HS-27A (cell line): ENCODE measurements at regions not wholly inside any gene's neighbourhood (a gene's known extent, or its start where the extent isn't known, plus 50 kb on each side); places are given as distances from the start of the nearest gene placed in this dataset.
A peak's percentile ranks its signal among the peaks of the same experiment; 100 is the strongest.

Experiments
- DNase-seq: peaks from one replicate; pipeline ENCODE4 v3.0.0-alpha.2; 2012; ENCODE audit warnings: low read depth, missing footprints

GRCh38 chr5:148913493-148913892, 87.1 kb downstream of the ADRB2 start:
- DNase-seq: no peak

DNA sequence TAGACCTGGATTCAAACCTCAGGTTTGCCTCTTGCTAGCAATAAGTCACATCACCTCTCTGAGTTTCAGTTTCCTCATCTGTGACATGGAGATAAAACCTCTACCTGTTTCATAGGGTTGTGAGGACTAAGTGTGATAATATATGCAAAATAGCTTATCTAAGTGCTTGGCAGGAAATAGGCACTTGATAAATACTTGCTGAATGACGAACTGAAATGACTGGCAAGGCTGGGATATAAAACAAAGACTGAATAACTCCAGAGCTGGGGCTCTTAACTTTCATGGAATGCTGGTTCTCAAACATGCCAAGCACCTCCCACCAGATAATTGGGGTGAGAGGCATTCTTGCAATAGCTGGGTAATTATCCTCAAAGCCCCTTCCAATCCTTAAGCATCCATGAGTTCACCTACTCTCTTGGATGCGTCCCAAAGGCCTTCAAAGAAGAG, 87.6 kb downstream of the ADRB2 start:
- DNase-seq: peak; percentile 93

GRCh38 chr5:148915224-148915817, 88.9 kb downstream of the ADRB2 start:
- no peak for DNase-seq

- no peak for DNase-seq
Observed at GRCh38 chr5:148920646-148921288, 94.4 kb downstream of the ADRB2 start.

GRCh38 chr5:148921350-148921749, 94.9 kb downstream of the ADRB2 start:
- DNase-seq: no peak

DNA sequence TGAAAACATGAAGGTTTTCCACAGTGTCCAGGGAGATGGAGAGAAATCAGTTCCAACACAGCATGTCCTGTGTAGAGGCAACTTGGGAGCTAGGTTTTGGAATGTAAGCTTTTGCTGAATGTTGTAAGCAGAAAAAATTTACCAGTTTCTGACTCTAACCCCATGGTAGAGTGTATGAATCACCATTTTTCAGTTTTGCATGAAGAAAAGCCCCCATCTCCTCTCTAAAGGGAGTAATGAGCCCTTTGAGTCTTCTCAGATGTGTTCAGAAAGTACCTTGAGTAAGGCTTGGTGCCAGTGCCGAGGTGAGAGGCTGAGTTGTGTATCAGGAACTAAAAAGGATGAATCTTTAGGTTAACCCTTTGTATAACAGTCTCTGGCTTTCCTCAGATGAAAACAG, 96.2 kb downstream of the ADRB2 start:
- no peak for DNase-seq

DNA sequence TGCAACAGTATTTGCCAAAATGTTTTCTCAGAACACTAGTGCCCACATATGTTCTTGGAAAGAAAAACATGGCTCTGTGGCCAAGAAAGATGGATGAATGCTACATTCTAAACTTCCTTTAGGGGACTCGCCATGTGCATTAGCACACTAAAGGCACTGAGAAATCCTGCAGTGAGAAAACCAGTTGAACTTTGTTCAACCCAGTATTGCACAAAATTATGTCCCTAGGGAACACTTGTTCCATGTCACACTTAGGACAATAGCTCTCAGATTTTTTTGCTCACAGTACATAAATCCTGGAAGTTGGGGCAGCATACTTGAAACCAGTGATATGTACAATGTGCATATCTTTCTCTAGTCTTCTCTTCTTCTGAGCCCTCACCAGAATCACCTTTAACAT, 96.6 kb downstream of the ADRB2 start:
- no peak for DNase-seq

DNA sequence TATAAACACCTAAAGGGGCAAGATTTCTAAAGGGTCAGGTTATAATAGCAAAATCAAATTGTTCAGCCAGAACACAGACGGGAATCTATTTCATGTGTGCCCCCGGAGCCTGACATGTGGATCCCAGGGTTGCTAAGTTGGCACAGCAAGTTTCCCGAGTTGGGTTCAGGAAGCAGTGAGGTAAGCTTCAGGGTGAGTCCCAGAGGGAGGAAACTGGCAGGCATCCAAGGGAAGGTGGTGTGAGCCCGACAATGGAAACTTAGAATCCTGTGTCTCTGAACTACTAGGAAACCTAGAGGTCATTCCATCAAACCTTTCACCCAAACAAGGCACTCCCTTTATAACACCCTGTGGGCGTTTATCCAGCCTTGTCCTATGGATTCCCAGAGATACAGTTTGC, 98.4 kb downstream of the ADRB2 start:
- DNase-seq: no peak

GRCh38 chr5:148926207-148926606, 99.8 kb downstream of the ADRB2 start:
- DNase-seq: no peak

GRCh38 chr5:148927307-148927946, 101.0 kb downstream of the ADRB2 start:
- DNase-seq: no peak

DNA sequence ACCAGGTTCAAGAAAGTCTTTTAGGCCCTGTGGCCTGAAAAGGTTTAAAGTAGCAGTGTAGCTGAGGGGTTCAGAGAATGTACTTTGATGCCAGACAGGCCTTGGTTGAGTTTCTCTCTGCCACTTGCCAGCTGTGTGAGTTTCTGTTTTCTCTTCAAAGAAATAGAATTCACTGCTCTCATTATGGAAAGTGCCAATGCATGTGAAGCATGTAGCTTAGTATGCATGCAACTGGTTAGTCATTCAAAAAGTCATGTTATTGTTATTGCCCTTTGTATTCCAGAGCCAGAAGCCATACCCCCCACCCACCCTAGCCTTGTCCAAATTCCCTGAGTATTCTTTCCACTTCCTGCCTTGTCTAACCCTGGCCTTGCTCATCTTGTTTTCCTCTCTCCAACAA, 101.7 kb downstream of the ADRB2 start:
- DNase-seq: no peak

GRCh38 chr5:148931453-148932057, 105.1 kb downstream of the ADRB2 start:
- DNase-seq: no peak

- DNase-seq: no peak
Observed at GRCh38 chr5:148932355-148932935, 106.0 kb downstream of the ADRB2 start.

- DNase-seq: no peak
Observed at GRCh38 chr5:148933903-148934432, 107.6 kb downstream of the ADRB2 start.

- no peak for DNase-seq
Observed at GRCh38 chr5:148934895-148935400, 108.5 kb downstream of the ADRB2 start.

DNA sequence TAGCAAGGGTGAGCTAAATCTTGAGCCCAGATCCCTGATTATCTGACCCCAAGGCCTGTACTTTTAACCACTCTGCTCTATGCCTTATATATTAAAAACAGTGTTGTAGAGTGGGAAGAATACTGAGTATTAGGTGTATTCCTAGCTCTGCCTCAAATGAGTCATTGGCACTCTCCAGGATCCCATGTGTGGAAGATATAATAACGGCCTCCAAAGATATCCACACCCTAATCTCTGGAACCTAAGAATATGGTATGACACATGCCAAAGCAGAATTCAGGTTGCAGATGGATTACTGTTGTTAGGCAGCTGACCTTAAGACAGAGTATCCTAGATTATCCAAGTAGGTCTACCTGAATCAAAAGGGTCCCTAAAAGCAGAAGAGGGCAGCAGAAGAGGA, 110.8 kb downstream of the ADRB2 start:
- no peak for DNase-seq

DNA sequence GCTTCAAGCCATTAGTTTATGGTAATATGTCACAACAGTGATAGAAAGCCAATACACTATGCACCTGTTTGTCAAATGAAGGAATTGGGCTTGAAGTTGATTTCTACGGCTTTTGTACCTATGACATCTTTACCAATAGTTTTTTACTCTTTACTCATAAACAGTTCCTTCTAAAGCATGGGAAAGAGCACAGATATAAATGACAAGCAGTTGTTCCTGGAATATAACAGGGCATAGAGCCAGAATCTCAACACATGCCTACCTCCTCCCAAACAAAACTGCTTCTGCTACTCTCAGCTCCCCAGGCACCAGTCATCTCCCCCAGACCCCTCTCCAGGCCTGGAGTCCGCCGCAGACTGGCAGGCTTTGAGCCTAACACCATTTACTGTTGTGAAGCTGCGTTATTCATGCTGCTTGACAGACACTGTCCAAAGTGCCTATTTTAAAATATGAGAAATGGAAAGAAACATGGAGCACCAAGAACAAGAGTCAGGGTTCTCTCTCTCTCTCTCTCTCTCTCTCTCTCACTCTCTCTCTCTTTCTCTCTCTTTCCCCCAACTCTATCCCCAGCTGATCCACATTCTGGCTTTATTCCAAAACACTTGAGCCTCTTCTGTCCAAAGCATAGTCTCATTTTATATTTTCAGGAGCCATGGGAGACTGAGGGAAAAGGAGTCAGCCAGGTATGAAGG, 111.6 kb downstream of the ADRB2 start:
- DNase-seq: no peak

- no peak for DNase-seq
Observed at GRCh38 chr5:148938522-148938882, 112.1 kb downstream of the ADRB2 start.

- no peak for DNase-seq
Observed at GRCh38 chr5:148939676-148940075, 113.3 kb downstream of the ADRB2 start.

GRCh38 chr5:148941810-148942209, 115.4 kb downstream of the ADRB2 start:
- DNase-seq: no peak

GRCh38 chr5:148949841-148950470, 112.9 kb downstream of the SH3TC2 start:
- no peak for DNase-seq
